SIG-M5 treated with dmso at 0.1 percent for 504 hours (cell line): ENCODE measurements at regions not wholly inside any gene's neighbourhood (a gene's known extent, or its start where the extent isn't known, plus 50 kb on each side); places are given as distances from the start of the nearest gene placed in this dataset.

Source experiments
- DNase-seq: peaks from one replicate; lab custom pipeline; 2025; ENCODE audit not compliant: unreplicated experiment; lab: John Stamatoyannopoulos, UW

GRCh38 chr2:16115881-16116830, 175.8 kb downstream of the MYCN start:
- DNase-seq: no peak

GRCh38 chr2:16115291-16115690, 174.9 kb downstream of the MYCN start:
- DNase-seq: no peak

DNA sequence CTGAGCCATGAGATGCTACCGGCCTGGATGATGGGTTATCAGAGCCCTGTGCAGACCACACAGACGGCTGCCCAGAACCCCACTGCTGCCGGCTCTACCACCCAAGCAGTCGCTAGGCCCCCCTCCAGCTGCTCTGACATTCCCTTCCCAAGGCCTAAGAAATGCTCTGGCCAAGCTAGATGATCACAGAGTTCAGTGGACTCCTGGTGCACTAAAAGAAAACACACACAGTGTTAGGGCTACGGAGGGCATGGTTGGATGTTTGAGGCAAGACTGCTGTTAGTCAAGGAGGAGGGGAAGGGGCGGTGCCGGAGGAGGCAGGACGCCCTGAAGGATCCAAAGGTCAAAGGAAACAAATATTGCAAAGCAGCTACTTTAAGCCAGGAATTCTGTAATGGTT, 174.5 kb downstream of the MYCN start:
- DNase-seq: no peak

GRCh38 chr2:16114070-16114469, 173.7 kb downstream of the MYCN start:
- no peak for DNase-seq

GRCh38 chr2:16113568-16113967, 173.2 kb downstream of the MYCN start:
- DNase-seq: no peak

DNA sequence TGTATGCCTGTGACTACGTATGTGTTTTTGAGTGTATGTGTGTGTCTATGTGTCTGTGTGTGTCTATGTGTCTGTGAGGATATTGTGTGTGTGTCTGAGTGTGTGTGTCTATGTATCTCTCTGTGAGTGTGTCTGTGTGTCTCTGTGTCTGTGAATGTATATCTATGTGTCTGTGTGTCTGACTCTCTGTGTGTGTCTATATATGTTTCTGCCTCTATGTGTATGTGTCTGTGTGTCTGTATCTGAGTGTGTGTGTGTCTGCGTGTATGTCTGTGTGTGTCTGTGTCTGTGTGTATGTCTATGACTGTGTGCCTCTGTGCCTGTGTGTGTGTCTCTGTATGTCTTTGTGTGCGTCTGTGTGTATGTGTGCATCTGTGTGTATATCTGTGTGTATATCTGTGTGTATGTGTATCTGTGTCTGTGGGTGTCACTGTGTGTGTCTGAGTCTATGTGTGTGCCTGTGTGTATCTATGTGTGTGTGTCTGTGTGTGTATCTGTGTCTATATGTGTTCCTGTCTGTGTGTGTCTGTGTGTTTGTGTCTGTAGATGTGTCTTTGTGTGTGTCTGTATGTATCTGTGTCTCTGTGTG, 172.7 kb downstream of the MYCN start:
- no peak for DNase-seq

DNA sequence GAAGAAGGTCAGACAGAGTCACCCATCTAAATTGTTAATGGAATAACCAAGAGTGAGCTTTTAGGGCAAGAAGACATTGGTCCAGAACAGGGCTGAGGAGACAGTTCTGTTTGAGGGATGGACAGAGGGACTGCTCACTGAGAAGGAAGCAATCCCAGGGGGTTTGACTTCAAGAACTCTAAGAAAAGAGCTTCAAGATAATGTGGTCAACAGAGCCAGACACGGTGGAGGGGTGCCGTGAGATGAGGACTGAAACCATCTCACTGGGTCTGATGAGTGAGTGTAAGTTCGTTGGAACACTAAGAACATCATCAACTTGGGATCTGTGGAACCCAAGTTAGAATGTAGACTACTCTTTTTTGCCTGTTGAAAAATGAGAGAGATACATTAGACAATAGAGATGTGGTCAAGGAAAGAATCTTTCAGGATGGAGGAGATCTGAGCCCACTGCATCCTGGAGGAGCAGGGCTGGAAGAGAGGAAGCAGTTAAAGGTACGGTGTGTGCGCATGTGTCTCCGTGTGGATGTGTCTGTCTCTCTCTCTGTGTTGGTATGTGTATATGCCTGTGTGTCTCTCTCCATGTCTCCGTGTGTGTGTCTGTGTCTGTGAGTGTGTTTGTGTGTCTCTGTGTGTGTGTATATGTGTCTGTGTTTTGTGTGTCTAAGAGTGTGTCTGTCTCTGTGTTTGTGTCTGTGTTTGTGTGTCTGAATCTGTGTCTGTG, 172.1 kb downstream of the MYCN start:
- no peak for DNase-seq

GRCh38 chr2:16111838-16112210, 171.5 kb downstream of the MYCN start:
- DNase-seq: no peak

- DNase-seq: no peak
Measured at GRCh38 chr2:16109821-16110310, 169.5 kb downstream of the MYCN start.

GRCh38 chr2:16109368-16109820, 169.0 kb downstream of the MYCN start:
- no peak for DNase-seq

- no peak for DNase-seq
Measured at GRCh38 chr2:16107246-16107645, 166.9 kb downstream of the MYCN start.

GRCh38 chr2:16106619-16107018, 166.3 kb downstream of the MYCN start:
- DNase-seq: no peak

- no peak for DNase-seq
Measured at GRCh38 chr2:16105669-16106281, 165.4 kb downstream of the MYCN start.

- no peak for DNase-seq
Measured at GRCh38 chr2:16104949-16105668, 164.8 kb downstream of the MYCN start.

DNA sequence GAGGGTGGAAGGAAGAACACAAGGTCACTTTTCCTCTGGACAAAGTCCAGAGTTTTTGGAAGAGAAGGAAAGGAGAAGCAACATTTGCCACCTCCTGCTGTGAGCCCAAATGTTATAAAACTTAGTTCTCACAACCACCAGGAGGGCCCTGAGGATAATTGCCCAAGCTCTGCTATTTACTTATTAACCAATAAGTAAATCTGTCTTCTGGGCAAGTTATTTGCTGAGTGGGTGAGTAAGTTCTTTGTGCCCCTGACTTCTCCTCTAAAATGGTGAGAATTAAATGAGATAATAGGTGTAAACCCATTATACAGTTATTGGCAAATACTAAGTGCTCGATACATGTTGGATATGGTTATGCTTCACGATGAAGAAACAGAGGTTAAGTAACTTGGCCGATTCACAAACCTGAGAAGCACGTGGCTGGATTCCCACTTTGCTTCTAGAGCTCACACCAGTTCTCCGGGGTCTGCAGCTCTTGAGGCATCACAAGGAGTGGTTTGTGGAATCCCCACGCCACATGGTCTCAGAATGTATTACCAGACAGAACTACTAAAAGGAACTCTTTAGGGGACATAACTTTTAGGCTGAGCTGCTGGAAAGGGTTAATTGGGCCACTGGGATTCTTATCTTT, 164.1 kb downstream of the MYCN start:
- no peak for DNase-seq

DNA sequence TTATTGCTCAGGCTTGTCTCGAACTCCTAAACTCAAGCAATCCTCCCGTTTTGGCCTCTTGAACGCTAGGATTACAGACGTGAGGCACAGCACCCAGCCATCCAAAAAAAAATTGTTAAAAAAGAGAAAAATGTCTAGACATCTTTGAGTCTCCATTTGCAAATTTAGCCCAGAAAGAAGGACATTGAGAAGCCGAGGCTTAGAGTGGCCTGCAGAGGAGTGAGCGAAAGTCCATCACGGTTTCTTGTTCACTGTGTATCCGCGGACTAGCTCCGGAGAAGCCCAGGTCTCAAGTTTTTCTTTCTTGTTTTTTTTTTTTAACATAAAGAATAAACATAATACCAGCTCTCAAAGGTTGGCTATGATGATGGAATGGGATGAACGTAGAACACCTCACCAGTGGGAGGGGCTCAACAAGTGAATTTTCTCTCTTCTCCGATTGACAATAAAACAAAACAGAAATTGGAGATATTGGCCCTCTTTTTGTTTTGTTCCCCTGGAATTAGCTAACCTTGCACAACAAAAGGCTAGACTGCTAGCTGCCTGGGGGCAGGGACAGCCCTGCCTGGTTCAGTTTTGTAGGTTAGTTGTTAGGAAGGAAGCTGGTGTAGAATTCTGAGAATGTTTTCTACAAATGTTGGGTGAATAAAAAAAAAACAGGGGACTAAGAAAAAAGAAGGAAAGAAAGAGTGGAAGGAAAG, 163.4 kb downstream of the MYCN start:
- no peak for DNase-seq

GRCh38 chr2:16102976-16103380, 162.6 kb downstream of the MYCN start:
- no peak for DNase-seq

DNA sequence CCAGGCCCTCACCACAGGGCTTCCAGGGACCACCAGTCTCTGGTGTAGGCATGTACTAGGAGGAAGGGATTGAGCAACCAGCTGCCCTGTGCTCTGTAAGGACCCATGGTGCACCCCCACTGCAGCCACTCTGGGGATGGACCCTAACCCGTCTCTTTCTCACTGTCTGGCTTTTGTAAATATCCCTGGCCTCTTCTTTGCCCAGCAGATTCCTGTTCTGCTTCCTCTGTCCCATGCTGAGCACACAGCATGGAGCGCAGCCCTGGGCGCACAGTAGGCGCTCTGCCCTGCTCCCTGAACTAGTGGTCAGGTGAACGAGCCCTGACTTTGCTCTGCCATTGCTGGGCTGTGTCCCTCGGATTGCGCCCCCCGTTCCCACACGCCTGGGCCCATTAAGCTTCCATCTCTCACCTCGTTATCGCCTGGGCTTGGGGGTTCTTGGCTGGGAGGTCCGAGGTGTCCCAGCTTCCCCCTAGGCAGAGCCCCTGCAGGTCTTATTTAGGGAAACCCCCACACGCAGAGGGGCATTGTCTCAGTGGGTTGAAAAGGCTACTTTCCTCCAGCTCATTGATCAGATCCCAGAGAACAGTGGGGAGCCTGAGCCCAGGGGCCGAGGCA, 162.1 kb downstream of the MYCN start:
- DNase-seq: no peak

DNA sequence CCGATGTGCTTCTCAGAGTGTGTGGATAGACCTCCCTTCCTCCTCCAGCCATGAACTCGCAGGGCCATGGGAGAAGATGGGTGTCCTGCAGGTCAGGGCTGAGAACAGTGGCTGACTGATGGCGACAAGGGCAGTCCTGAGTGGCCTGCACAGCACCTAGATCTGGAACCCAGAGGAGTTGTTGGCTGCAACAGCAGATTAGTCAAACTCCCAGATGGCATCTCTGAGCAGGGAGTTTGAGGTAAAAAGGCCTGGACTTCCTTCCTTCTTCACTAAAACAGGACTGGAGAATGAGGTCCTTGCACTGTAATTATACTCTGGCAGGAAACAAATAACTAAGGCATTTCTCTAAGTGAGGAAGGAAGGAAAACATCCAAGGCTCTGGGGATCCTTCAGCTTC, 160.8 kb downstream of the MYCN start:
- no peak for DNase-seq
